Transverse colon (tissue), 4 donors: ENCODE measurements at regions not wholly inside any gene's neighbourhood (a gene's known extent, or its start where the extent isn't known, plus 50 kb on each side); places are given as distances from the start of the nearest gene placed in this dataset.

Source experiments
- DNase-seq: peaks from one replicate; pipeline ENCODE4 v3.0.0-alpha.2; 2019
- H3K27ac ChIP-seq, 4 donors: fragments of 200-600 bp; sonication (generic); 2 replicates each; pipeline ENCODE4 v1.5.1; 2016 to 2018; ENCODE audit warnings: inconsistent platforms in 4 of 4
- H3K27me3 ChIP-seq: fragments of 200-600 bp; sonication (generic); 2 replicates; pipeline ENCODE4 v1.5.1; 2017; ENCODE audit warnings: inconsistent platforms
- H3K36me3 ChIP-seq, 4 donors: fragments of 200-600 bp; sonication (generic); 2 replicates each; pipeline ENCODE4 v1.5.1; 2017 to 2019; ENCODE audit warnings: inconsistent platforms in 4 of 4
- H3K4me1 ChIP-seq, 4 donors: fragments of 200-600 bp; sonication (generic); 2 replicates each; pipeline ENCODE4 v1.5.1; 2017 to 2020; ENCODE audit warnings: inconsistent platforms in 4 of 4
- H3K4me3 ChIP-seq, 4 donors: fragments of 200-600 bp; sonication (generic); 1 replicate in 1 of 4; 2 replicates in 3 of 4; pipeline versions ENCODE4 v1.5.1 to v1.6.1; 2017 to 2019; ENCODE audit warnings: inconsistent platforms in 4 of 4
- H3K9me3 ChIP-seq, 2 donors: fragments of 200-600 bp; sonication (generic); 2 replicates each; pipeline ENCODE4 v1.5.1; 2017 to 2019; ENCODE audit warnings: inconsistent platforms in 2 of 2
- EP300 ChIP-seq: sonication (generic); formaldehyde crosslinking; IDR thresholded peaks from one replicate; pipeline ENCODE4 v1.6.1; 2017; ENCODE audit warnings: antibody characterized with exemption, low read depth
- POLR2A ChIP-seq: fragments of 450-650 bp; IDR thresholded peaks from one replicate; pipeline ENCODE4 v1.6.1; 2016; ENCODE audit warnings: antibody characterized with exemption, mild to moderate bottlenecking, moderate library complexity
- POLR2AphosphoS5 ChIP-seq, 3 donors: sonication (generic); formaldehyde crosslinking; IDR thresholded peaks; one replicate each; pipeline ENCODE4 v1.6.1; 2016; ENCODE audit warnings: antibody characterized with exemption in 3 of 3
- WGBS, 2 donors: methylation state at CpG; one replicate each; pipeline ENCODE4 v1.1.5; 2018; ENCODE audit warnings: low coverage in 1 of 2; 5-methylcytosine and 5-hydroxymethylcytosine counted together
- in situ Hi-C, 4 donors: fragments of 200-750 bp; cut with MboI; loops; one replicate each; pipeline versions ENCODE4 v1.15.0 to v1.15.1; 2017; ENCODE audit warnings: low sequenced_read_pairs in 3 of 4, low pct_ligation_motif_present in 1 of 4, low pct_unique_long_range_greater_than_20kb in 1 of 4
- intact Hi-C: fragments of 100-400 bp; cut with DNase I; formaldehyde crosslinking; loops from one replicate; pipeline ENCODE4 v1.15.1; 2023; ENCODE audit warnings: low total_unique reads
- TF ChIP-seq, protein P1 (sequence below), 5 experiments: fragments of 200-600 bp in 3 of 5; fragments of 450-650 bp in 2 of 5; sonication (generic) in 3 of 5; IDR thresholded peaks; 1 replicate in 2 of 5; 2 replicates in 3 of 5; pipeline ENCODE4 v1.5.1; 2016 to 2017; ENCODE audit warnings: antibody characterized with exemption in 5 of 5, inconsistent platforms in 3 of 5, mild to moderate bottlenecking in 2 of 5, moderate library complexity in 1 of 5

- no peaks in the 10 kb centered on the region for H3K36me3 ChIP-seq
- intact Hi-C loops: no loop called here
- H3K27me3 ChIP-seq: no peaks in the 10 kb centered on the region
- H3K9me3 ChIP-seq: no peaks in the 10 kb centered on the region
- TF ChIP-seq EP300 (no peak), POLR2AphosphoS5 (IDR thresholded peaks at IDR 0.05) (no peak), POLR2A (no peak)
- TF ChIP-seq, protein P1, sequence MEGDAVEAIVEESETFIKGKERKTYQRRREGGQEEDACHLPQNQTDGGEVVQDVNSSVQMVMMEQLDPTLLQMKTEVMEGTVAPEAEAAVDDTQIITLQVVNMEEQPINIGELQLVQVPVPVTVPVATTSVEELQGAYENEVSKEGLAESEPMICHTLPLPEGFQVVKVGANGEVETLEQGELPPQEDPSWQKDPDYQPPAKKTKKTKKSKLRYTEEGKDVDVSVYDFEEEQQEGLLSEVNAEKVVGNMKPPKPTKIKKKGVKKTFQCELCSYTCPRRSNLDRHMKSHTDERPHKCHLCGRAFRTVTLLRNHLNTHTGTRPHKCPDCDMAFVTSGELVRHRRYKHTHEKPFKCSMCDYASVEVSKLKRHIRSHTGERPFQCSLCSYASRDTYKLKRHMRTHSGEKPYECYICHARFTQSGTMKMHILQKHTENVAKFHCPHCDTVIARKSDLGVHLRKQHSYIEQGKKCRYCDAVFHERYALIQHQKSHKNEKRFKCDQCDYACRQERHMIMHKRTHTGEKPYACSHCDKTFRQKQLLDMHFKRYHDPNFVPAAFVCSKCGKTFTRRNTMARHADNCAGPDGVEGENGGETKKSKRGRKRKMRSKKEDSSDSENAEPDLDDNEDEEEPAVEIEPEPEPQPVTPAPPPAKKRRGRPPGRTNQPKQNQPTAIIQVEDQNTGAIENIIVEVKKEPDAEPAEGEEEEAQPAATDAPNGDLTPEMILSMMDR (IDR thresholded peaks at IDR 0.05): no peak
- H3K27ac ChIP-seq: no peak overlapping the region
- no peak overlapping the region for H3K4me3 ChIP-seq
- H3K4me1 ChIP-seq: no peaks in the 10 kb centered on the region
- in situ Hi-C loops: no loop called here
- no peak for DNase-seq
Observed at GRCh38 chr2:33730804-33731203, 131.7 kb upstream of the FAM98A start.

DNA sequence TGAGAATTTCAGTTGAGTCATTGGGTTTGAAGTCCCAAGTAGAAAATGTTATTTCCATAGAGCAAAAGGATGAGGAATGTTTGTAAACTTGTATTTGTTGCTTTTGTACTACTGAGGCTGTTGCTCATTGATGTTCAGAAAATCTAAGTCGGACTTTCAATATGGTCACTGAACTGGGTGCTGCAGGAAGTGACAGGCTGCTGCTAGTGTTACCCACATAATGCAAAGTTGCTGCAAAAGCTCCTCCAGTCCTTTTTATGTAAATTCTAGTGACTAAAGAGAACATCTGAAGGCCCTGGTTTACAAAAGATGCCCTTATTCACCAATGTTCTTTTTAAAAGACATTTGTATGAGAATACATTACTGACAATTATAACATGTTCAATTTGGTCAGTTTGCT, 131.1 kb upstream of the FAM98A start:
- TF ChIP-seq, protein P1 (IDR thresholded peaks at IDR 0.05): no peak
- TF ChIP-seq EP300: no peak
- no peak for TF ChIP-seq POLR2A
- no peak for TF ChIP-seq POLR2AphosphoS5 (IDR thresholded peaks at IDR 0.05)
- DNase-seq: no peak
- intact Hi-C loops (no loop called here), in situ Hi-C loops (no loop called here)
- Histone ChIP-seq H3K36me3 (no peaks in the 10 kb centered on the region), H3K4me1 (no peaks in the 10 kb centered on the region), H3K4me3 (no peak overlapping the region), H3K27ac (no peak overlapping the region), H3K27me3 (no peaks in the 10 kb centered on the region), H3K9me3 (no peaks in the 10 kb centered on the region)
- WGBS, 2 donors: 71 to 92% methylated on average over 1 of the region's 1 CpG

DNA sequence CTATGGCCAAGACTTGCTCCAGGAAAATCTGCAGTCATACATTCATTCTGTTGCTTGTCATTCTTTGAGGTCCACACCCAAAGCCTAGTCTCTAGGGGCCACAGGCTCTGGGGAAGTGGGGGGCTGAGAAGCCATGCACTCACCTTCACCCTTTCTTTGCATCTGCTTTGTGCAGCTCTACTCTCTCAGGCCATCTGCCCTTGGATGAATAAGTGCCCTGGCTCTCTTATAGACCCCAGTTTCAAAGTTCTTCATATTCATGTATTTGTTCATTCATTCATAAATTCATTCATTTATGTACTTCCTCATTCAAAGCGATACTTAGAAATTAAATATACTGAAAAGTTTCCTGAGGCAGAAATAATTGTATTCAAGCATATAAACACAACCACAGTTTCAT, 130.3 kb upstream of the FAM98A start:
- intact Hi-C loops: no loop called here
- TF ChIP-seq EP300 (no peak), POLR2AphosphoS5 (IDR thresholded peaks at IDR 0.05) (no peak), POLR2A (no peak)
- TF ChIP-seq, protein P1 (IDR thresholded peaks at IDR 0.05): no peak
- Histone ChIP-seq H3K27me3 (no peaks in the 10 kb centered on the region), H3K27ac (no peak overlapping the region), H3K36me3 (no peaks in the 10 kb centered on the region), H3K4me1 (no peaks in the 10 kb centered on the region), H3K9me3 (no peaks in the 10 kb centered on the region), H3K4me3 (no peak overlapping the region)
- WGBS, 2 donors: 64 to 78% methylated on average over 1 of the region's 1 CpG
- DNase-seq: no peak
- in situ Hi-C loops: no loop called here

DNA sequence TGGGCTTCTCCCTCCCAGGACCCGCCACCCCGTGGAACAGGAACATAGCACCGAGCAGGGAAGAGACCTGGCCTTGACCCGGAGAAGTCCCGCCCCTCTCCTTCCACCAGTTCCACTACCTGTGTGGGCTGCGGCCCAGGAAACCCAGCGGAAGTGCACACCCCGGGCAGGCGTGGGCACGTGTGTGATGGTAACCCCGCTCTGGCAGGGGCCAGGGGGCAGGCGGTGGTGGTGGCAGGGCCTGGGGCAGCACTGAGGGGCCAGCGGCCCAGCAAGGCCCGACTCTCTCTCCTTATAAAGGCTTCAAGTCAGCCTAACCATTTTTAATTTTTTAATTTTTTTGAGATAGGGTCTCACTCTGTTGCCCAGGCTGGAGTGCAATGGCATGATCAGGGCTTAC, 129.0 kb upstream of the FAM98A start:
- H3K27me3 ChIP-seq: no peaks in the 10 kb centered on the region
- WGBS, 2 donors: 84 to 95% methylated on average over 5 to 14 of the region's 14 CpGs
- H3K36me3 ChIP-seq: no peaks in the 10 kb centered on the region
- intact Hi-C loops: no loop called here
- H3K27ac ChIP-seq: no peak overlapping the region
- no peak overlapping the region for H3K4me3 ChIP-seq
- no peak for DNase-seq
- no peaks in the 10 kb centered on the region for H3K9me3 ChIP-seq
- TF ChIP-seq, protein P1 (IDR thresholded peaks at IDR 0.05): no peak
- TF ChIP-seq POLR2A (no peak), POLR2AphosphoS5 (IDR thresholded peaks at IDR 0.05) (no peak), EP300 (no peak)
- no peaks in the 10 kb centered on the region for H3K4me1 ChIP-seq
- in situ Hi-C loops: no loop called here
